ENCODE measurements at regions not wholly inside any gene's neighbourhood (a gene's known extent, or its start where the extent isn't known, plus 50 kb on each side); places are given as distances from the start of the nearest gene placed in this dataset.
"Not testable (repeated sequence)": the region's sequence is repeated elsewhere in the genome, so short reads cannot be mapped to it uniquely, and the experiment has no call there.

GRCh38 chr22:15811141-15811540 lies 121.3 kb downstream of the POTEH start:
- DNase-seq; H3K4me3 Mint-ChIP-seq; H3K27ac Mint-ChIP-seq; H3K36me3 Mint-ChIP-seq (ENCODE audit: low read depth); H3K4me1 Mint-ChIP-seq; ATAC-seq; H3K9me3 ChIP-seq (ENCODE audit: control insufficient read depth, low read length, poor library complexity, severe bottlenecking); H3K27me3 Mint-ChIP-seq: not testable (repeated sequence)

GRCh38 chr22:15815783-15816182 lies 126.0 kb downstream of the POTEH start:
- not testable (repeated sequence) for H3K4me3 Mint-ChIP-seq; H3K36me3 Mint-ChIP-seq (ENCODE audit: low read depth); H3K27ac Mint-ChIP-seq; DNase-seq; H3K4me1 Mint-ChIP-seq; H3K9me3 ChIP-seq (ENCODE audit: control insufficient read depth, low read length, poor library complexity, severe bottlenecking); H3K27me3 Mint-ChIP-seq; ATAC-seq

- DNase-seq; H3K27me3 Mint-ChIP-seq; H3K9me3 ChIP-seq (ENCODE audit: control insufficient read depth, low read length, poor library complexity, severe bottlenecking); ATAC-seq; H3K27ac Mint-ChIP-seq; H3K36me3 Mint-ChIP-seq (ENCODE audit: low read depth); H3K4me1 Mint-ChIP-seq; H3K4me3 Mint-ChIP-seq: not testable (repeated sequence)
Measured at GRCh38 chr22:15816470-15816869, 126.6 kb downstream of the POTEH start.

GRCh38 chr22:15817264-15817663 lies 127.4 kb downstream of the POTEH start:
- ATAC-seq; H3K4me1 Mint-ChIP-seq; H3K4me3 Mint-ChIP-seq; H3K27me3 Mint-ChIP-seq; H3K9me3 ChIP-seq (ENCODE audit: control insufficient read depth, low read length, poor library complexity, severe bottlenecking); H3K36me3 Mint-ChIP-seq (ENCODE audit: low read depth); H3K27ac Mint-ChIP-seq; DNase-seq: not testable (repeated sequence)

- not testable (repeated sequence) for ATAC-seq; H3K4me1 Mint-ChIP-seq; H3K36me3 Mint-ChIP-seq (ENCODE audit: low read depth); H3K27me3 Mint-ChIP-seq; H3K9me3 ChIP-seq (ENCODE audit: control insufficient read depth, low read length, poor library complexity, severe bottlenecking); H3K27ac Mint-ChIP-seq; DNase-seq; H3K4me3 Mint-ChIP-seq
Measured at GRCh38 chr22:15819886-15820285, 130.1 kb downstream of the POTEH start.

GRCh38 chr22:15821088-15821487 lies 131.3 kb downstream of the POTEH start:
- ATAC-seq, result not testable (repeated sequence)

GRCh38 chr22:15822001-15822400 lies 132.2 kb downstream of the POTEH start:
- not testable (repeated sequence) for H3K9me3 ChIP-seq (ENCODE audit: control insufficient read depth, low read length, poor library complexity, severe bottlenecking); H3K36me3 Mint-ChIP-seq (ENCODE audit: low read depth); ATAC-seq; DNase-seq; H3K27me3 Mint-ChIP-seq; H3K4me3 Mint-ChIP-seq; H3K4me1 Mint-ChIP-seq; H3K27ac Mint-ChIP-seq

More at GRCh38 chr22:15821088-15821487, 131.3 kb downstream of the POTEH start:
- not testable (repeated sequence) for H3K27me3 Mint-ChIP-seq; H3K4me3 Mint-ChIP-seq; H3K9me3 ChIP-seq (ENCODE audit: control insufficient read depth, low read length, poor library complexity, severe bottlenecking); H3K4me1 Mint-ChIP-seq; H3K36me3 Mint-ChIP-seq (ENCODE audit: low read depth); H3K27ac Mint-ChIP-seq; DNase-seq

- not testable (repeated sequence) for H3K4me3 Mint-ChIP-seq; H3K27ac Mint-ChIP-seq; H3K9me3 ChIP-seq (ENCODE audit: control insufficient read depth, low read length, poor library complexity, severe bottlenecking); H3K36me3 Mint-ChIP-seq (ENCODE audit: low read depth); ATAC-seq; H3K27me3 Mint-ChIP-seq; H3K4me1 Mint-ChIP-seq; DNase-seq
Measured at GRCh38 chr22:15823178-15823577, 133.4 kb downstream of the POTEH start.

- DNase-seq; H3K4me3 Mint-ChIP-seq; ATAC-seq; H3K27me3 Mint-ChIP-seq; H3K36me3 Mint-ChIP-seq (ENCODE audit: low read depth); H3K4me1 Mint-ChIP-seq; H3K27ac Mint-ChIP-seq; H3K9me3 ChIP-seq (ENCODE audit: control insufficient read depth, low read length, poor library complexity, severe bottlenecking): not testable (repeated sequence)
Measured at GRCh38 chr22:15832235-15832634, 142.4 kb downstream of the POTEH start.

- H3K4me3 Mint-ChIP-seq; ATAC-seq; H3K36me3 Mint-ChIP-seq (ENCODE audit: low read depth); DNase-seq; H3K27ac Mint-ChIP-seq; H3K27me3 Mint-ChIP-seq; H3K4me1 Mint-ChIP-seq; H3K9me3 ChIP-seq (ENCODE audit: control insufficient read depth, low read length, poor library complexity, severe bottlenecking): not testable (repeated sequence)
Measured at GRCh38 chr22:15835729-15836128, 145.9 kb downstream of the POTEH start.

- ATAC-seq; DNase-seq; H3K27ac Mint-ChIP-seq; H3K4me1 Mint-ChIP-seq; H3K27me3 Mint-ChIP-seq; H3K36me3 Mint-ChIP-seq (ENCODE audit: low read depth); H3K4me3 Mint-ChIP-seq; H3K9me3 ChIP-seq (ENCODE audit: control insufficient read depth, low read length, poor library complexity, severe bottlenecking): not testable (repeated sequence)
Measured at GRCh38 chr22:15849772-15850171, 159.9 kb downstream of the POTEH start.

- ATAC-seq, result not testable (repeated sequence)
Measured at GRCh38 chr22:15853716-15854373, 164.0 kb downstream of the POTEH start.

GRCh38 chr22:15854421-15854820 lies 164.6 kb downstream of the POTEH start:
- not testable (repeated sequence) for H3K4me3 Mint-ChIP-seq

More at GRCh38 chr22:15853716-15854373, 164.0 kb downstream of the POTEH start:
- not testable (repeated sequence) for H3K27me3 Mint-ChIP-seq; DNase-seq; H3K9me3 ChIP-seq (ENCODE audit: control insufficient read depth, low read length, poor library complexity, severe bottlenecking); H3K27ac Mint-ChIP-seq; H3K4me1 Mint-ChIP-seq; H3K4me3 Mint-ChIP-seq; H3K36me3 Mint-ChIP-seq (ENCODE audit: low read depth)

GRCh38 chr22:15854978-15855377 lies 165.2 kb downstream of the POTEH start:
- H3K27ac Mint-ChIP-seq; H3K9me3 ChIP-seq (ENCODE audit: control insufficient read depth, low read length, poor library complexity, severe bottlenecking); DNase-seq; H3K4me1 Mint-ChIP-seq; H3K4me3 Mint-ChIP-seq; ATAC-seq; H3K36me3 Mint-ChIP-seq (ENCODE audit: low read depth); H3K27me3 Mint-ChIP-seq: not testable (repeated sequence)

More at GRCh38 chr22:15854421-15854820, 164.6 kb downstream of the POTEH start:
- H3K27ac Mint-ChIP-seq; H3K4me1 Mint-ChIP-seq; H3K36me3 Mint-ChIP-seq (ENCODE audit: low read depth); ATAC-seq; H3K27me3 Mint-ChIP-seq; H3K9me3 ChIP-seq (ENCODE audit: control insufficient read depth, low read length, poor library complexity, severe bottlenecking): not testable (repeated sequence)
- peak in 1 of 3 donors; percentile 10 for DNase-seq

Measured in T-helper 17 cell (primary cell).